ENCODE measurements at regions not wholly inside any gene's neighbourhood (a gene's known extent, or its start where the extent isn't known, plus 50 kb on each side); places are given as distances from the start of the nearest gene placed in this dataset.

DNA sequence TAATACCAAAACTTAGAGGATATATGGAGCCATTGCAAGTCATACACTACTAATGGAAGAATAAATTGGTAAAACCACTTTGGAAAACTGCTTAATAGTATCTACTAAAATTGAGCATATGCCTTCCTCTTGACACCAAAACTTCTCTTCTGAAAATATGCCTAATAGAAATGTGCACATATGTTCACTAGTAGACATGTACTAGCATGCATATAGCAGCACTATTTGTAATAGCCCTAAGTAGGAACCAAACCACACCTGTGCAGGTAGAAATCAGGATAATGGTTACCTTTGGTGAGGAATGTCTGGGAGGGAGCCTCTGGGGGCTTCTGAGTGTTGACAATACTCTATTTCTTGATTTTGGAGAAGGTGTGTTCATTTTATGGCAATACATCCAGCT, 424.8 kb upstream of the BTBD3 start:
- TF ChIP-seq POLR2A (IDR thresholded peaks at IDR 0.05; ENCODE audit: low read depth, low read length) (no peak), POLR2AphosphoS5 (IDR thresholded peaks at IDR 0.05; ENCODE audit: low read depth, low read length) (no peak), TAF1 (IDR thresholded peaks at IDR 0.05; ENCODE audit: low read depth, low read length) (no peak)
